T-helper 1 cell treated with Interleukin-12 subunit alpha and Interleukin-12 subunit beta and Interleukin-4 antibody, amounts not matched to agents 30 μg/mL and 1 μg/mL, for 36 hours (primary cell): ENCODE measurements at regions not wholly inside any gene's neighbourhood (a gene's known extent, or its start where the extent isn't known, plus 50 kb on each side); places are given as distances from the start of the nearest gene placed in this dataset.

Source experiments
- H3K27ac Mint-ChIP-seq: one replicate; pipeline ENCODE4 v1.8.0; 2021; ENCODE audit warnings: mild to moderate bottlenecking, mixed read lengths
- H3K27me3 Mint-ChIP-seq: one replicate; pipeline ENCODE4 v1.8.0; 2021; ENCODE audit warnings: low read depth, mixed read lengths
- H3K36me3 Mint-ChIP-seq: one replicate; pipeline ENCODE4 v1.8.0; 2021; ENCODE audit warnings: low read depth, mixed read lengths
- H3K4me1 Mint-ChIP-seq: one replicate; pipeline ENCODE4 v1.8.0; 2021; ENCODE audit warnings: low read depth, mixed read lengths
- H3K4me3 Mint-ChIP-seq: one replicate; pipeline ENCODE4 v1.8.0; 2021; ENCODE audit warnings: mild to moderate bottlenecking, moderate library complexity, mixed read lengths
- H3K9me3 Mint-ChIP-seq: one replicate; pipeline ENCODE4 v1.8.0; 2021; ENCODE audit warnings: mixed read lengths

DNA sequence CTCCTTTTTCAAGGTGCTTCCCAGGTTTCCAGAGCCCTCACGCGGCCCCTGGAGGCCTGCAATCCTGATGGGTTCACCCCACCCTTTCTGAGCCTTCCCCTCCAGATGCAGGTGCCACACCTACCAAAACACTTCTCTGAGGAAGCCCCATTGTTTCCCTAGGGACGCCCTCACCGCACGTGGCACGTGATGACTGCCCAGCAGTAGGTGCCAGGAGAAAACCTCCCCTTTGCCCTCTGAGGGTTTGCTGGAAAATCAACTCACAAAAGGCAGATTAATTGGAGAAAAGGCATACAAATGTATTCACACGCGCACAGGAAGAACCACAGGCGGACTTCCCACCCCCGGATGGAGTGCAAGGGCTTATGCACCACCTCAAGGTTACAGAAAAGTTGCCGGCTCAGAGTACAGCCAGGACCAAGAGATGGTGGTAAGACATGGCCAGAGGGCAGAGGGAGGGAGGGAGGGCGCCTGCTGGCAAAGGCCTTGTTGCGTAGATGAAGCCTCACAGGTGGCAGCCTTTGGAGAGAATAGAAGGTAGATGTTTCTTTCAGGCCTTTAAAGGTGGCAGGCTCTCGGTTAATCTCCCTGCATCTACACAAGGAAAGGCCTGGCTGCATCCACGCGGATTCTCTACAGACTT, 269.4 kb upstream of the RAB6C start:
- H3K27me3 Mint-ChIP-seq, result no peaks in the 10 kb centered on the region
- no peaks in the 10 kb centered on the region for H3K36me3 Mint-ChIP-seq
- H3K27ac Mint-ChIP-seq, result no peak overlapping the region
- H3K4me3 Mint-ChIP-seq, result no peak overlapping the region
- H3K9me3 Mint-ChIP-seq, result no peaks in the 10 kb centered on the region
- no peaks in the 10 kb centered on the region for H3K4me1 Mint-ChIP-seq

DNA sequence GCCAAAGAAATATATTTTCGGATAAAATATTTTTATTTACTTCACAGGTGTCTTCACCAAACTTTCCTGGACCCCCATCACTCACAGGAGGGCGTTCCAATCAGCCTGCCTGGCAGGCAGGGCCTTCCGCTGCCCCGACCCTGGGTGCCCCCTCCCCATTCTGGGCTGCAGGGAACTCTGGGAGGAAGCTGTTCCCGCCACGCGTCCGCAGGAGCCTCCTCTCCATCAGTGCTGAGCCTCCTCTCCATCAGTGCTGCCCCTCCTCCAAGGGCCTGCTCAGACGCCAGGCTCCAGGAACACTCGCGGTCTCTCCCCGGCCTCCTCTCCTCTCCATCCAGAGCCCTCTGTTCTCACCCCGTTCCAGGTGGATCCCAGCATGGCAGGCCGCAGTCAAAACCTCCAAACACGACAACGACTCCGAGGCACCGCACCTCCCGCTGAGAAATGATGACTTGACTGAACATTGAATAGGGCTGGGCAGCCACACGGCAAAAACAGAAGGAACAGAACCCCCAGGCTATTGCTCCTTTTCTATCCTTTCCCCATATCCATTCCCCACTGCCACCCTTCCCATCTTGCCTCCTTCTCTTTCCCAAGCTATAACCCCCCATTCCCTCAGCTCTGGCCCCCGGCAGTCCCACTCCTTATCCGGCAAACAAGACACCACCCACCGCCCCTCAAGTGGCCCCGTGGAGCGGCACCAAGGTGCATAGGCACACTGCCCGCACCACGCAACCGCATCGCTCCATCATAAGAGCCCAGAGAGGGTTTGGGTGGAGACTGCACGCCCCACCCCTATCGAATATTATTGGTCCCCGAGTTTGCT, 268.6 kb upstream of the RAB6C start:
- Mint-ChIP-seq H3K9me3 (no peaks in the 10 kb centered on the region), H3K27ac (no peak overlapping the region), H3K27me3 (no peaks in the 10 kb centered on the region), H3K4me3 (no peak overlapping the region), H3K4me1 (no peaks in the 10 kb centered on the region), H3K36me3 (no peaks in the 10 kb centered on the region)

DNA sequence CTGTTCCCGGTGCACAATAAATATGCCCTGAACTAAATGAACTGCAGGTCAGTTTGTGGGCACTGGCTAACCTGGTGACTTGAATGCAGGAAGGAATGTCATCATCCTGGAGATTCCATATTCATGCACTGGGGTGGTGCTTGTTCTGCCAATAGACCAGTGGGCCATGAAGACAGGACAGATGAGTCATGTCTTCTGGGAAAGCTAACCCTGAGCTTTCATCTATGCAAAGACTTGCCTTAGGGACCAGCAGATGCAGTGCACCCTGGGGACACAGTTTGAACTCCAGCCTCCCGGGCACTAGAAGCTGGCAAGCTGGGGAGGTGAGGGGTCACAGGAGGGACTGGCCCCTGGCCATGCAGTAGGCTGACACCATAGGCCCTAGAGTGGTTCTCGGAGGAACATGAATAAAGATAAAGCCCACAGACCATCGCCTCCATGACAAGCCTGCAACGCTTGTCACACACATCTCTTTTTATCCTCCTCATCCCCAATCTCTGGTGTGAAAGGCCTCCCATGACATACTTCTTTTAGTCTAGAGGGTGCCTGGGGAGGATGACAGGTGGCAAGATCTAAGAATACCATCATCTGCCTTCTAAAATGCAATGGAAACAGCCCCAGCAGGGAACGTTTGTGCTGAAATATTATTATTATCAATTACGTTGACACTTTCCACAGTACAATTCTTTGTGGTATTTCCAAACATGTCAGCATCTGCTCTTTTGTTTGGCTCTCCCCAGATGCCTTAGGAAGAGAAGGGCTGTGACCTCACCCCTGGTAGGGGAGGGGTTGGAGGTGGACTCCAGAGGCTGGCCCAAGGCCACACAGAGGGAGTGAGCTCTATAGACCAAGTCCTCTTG, 267.4 kb upstream of the RAB6C start:
- Mint-ChIP-seq H3K4me1 (no peaks in the 10 kb centered on the region), H3K27ac (no peak overlapping the region), H3K36me3 (no peaks in the 10 kb centered on the region), H3K9me3 (no peaks in the 10 kb centered on the region), H3K4me3 (no peak overlapping the region), H3K27me3 (no peaks in the 10 kb centered on the region)

DNA sequence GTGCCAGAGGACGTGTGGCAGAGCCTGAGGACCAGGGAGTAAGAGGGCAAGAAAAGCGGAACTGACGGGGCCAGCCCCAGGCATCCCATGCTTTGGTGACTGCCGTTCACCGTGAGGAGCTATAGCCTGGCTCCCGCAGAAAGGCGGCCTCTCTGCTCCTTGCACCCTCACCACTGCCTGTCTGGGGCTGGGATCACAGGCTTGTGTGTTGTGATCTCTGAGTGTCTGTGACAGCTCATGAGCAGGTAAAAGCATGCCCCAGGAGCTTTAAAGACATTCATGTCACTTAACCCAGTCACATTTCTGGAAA, 266.8 kb upstream of the RAB6C start:
- Mint-ChIP-seq H3K36me3 (no peaks in the 10 kb centered on the region), H3K27ac (no peak overlapping the region), H3K4me3 (no peak overlapping the region), H3K27me3 (no peaks in the 10 kb centered on the region), H3K4me1 (no peaks in the 10 kb centered on the region), H3K9me3 (no peaks in the 10 kb centered on the region)

DNA sequence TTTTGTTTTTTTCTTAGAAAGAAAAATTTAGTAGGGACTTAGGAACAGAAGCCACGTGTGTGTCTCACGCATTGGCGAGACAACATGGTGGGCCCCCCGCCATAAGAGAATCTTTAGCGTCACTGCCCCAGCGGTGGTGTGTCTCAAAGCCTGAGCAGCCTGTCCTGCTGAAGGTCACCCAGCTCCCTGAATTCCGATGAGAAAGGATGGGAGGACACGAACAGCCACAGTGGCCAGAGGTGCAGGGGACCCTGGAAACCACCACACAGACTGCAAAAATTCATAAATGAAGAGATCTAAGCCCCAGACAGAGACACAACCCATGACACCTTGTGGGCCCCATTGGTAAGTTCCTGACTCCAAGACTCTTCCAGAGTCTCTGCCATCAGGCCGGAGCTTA, 266.1 kb upstream of the RAB6C start:
- Mint-ChIP-seq H3K4me3 (no peak overlapping the region), H3K4me1 (no peaks in the 10 kb centered on the region), H3K36me3 (no peaks in the 10 kb centered on the region), H3K9me3 (no peaks in the 10 kb centered on the region), H3K27ac (no peak overlapping the region), H3K27me3 (no peaks in the 10 kb centered on the region)

DNA sequence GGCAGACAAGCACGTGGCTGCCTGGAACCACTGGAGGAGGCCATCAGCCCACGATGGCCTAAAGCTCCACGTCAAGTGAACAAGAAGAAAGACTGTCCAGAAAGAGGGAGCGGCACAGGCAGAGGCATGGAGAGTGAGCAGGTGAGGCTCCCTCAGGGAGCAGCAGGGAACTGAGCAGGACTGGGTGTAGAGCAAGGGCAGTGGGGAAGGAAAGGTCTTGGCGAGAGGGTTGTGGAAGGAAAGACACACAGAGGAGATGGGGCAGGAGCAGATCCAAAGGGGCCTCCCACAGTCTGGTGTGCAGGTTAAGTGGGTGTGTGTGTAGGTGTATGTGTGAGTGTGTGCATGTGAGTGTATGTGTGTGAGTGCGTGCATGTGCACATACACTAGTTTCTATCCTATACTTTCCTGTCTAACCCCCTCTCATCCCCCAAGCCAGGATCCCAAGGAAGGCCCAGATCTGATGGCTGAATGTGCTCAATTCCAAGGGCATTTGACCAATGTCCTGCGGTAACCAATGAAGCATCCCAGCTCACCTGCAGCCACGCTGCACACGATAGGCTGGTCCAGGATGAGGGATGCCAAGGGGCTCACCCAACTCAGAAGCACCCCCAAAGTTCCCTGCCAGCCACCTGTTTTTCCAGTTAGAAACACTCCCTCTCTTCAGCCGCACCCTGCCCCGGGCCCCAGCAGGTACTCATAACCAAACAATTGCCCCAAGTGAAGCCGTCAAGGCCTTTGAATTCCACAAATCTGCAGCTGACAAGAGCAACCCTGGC, 262.5 kb upstream of the RAB6C start:
- no peak overlapping the region for H3K4me3 Mint-ChIP-seq
- no peaks in the 10 kb centered on the region for H3K36me3 Mint-ChIP-seq
- H3K9me3 Mint-ChIP-seq, result no peaks in the 10 kb centered on the region
- H3K27ac Mint-ChIP-seq, result no peak overlapping the region
- H3K27me3 Mint-ChIP-seq, result no peaks in the 10 kb centered on the region
- H3K4me1 Mint-ChIP-seq, result no peaks in the 10 kb centered on the region

DNA sequence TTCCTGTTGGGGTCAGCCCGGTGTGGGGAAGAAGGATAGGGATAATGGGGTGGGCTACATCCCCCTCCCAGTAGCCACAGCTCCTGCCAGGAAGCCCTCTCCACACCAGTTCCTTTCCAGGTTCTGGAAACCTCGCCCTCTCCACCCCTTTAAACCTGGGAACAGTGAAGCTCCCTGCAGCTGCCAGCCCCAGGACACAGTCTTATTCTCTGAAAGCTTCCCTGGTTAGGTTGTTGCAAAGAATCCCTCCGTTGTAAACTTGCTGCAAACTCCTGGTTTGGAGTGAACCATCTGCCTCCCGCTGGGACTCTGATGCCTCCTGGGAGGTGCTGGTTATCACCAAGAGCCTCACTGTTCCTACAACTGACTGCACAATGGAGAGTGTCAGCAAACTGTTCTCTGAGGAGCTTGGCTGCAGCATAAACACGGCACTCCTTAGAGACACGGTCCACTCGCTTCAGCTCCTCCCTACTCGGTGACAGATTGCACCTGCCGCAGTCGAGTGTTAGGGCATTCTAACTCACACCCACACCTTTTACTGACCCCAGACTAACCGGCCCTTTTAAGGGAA, 261.8 kb upstream of the RAB6C start:
- Mint-ChIP-seq H3K27me3 (no peaks in the 10 kb centered on the region), H3K36me3 (no peaks in the 10 kb centered on the region), H3K4me3 (no peak overlapping the region), H3K4me1 (no peaks in the 10 kb centered on the region), H3K27ac (no peak overlapping the region), H3K9me3 (no peaks in the 10 kb centered on the region)

DNA sequence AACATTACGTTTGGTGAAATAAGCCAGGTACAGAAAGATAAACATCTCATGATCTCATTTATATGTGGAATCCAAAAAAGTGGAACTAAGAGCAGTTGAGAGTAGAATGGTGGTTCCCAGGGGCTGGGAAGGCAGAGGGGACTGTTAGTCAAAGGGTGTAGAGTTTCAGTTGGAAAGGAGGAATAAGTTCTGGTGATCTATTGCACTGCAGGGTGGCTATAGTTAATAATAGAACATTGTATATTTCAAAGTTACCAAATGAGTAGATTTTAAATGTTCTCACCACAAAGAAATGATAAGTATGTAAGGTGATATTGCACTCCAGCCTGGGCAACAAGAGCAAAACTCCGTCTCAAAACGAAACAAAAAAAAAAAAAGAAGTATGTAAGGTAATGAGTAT, 260.1 kb upstream of the RAB6C start:
- Mint-ChIP-seq H3K27me3 (no peaks in the 10 kb centered on the region), H3K36me3 (no peaks in the 10 kb centered on the region), H3K4me3 (no peak overlapping the region), H3K4me1 (no peaks in the 10 kb centered on the region), H3K27ac (no peak overlapping the region), H3K9me3 (no peaks in the 10 kb centered on the region)

DNA sequence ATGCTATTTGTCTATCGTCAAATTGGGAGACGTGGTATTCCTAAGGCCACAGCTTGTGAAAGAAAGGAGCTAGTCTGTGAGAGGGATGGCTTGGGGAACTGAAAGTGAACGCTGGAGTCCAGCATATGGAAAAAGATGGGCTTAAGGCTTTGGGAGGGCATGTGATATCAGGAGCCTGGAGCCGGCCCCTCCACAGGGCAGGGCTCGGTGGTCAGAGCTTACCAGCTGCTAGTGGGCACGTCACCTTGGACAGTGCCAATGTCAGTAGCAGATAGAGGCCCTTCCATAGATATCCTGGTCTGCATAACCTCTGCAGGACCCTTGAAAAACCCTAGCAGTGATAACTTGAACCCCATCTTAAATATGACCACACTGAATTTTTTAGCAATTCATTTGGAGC, 259.1 kb upstream of the RAB6C start:
- H3K36me3 Mint-ChIP-seq, result no peaks in the 10 kb centered on the region
- H3K4me3 Mint-ChIP-seq, result no peak overlapping the region
- H3K9me3 Mint-ChIP-seq, result no peaks in the 10 kb centered on the region
- no peaks in the 10 kb centered on the region for H3K27me3 Mint-ChIP-seq
- no peak overlapping the region for H3K27ac Mint-ChIP-seq
- H3K4me1 Mint-ChIP-seq, result no peaks in the 10 kb centered on the region

DNA sequence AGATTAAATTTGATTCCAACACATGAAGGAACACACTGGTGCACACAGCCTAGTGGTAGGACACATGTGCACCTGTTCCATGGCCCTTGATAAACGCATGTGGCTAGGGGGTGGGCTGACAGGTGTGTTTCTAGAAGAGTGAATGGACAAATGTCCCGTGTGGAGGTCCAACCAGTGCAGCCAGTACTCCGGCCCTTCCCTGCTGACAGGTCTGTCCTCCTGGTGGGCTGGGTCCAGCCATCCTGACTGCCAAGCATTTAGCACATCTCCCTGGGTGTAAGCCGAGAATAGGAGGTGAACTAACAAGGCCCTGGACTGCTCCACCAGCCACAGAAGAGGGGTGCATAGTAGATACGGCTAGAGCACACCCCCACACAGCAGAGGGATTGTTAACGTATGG, 258.7 kb upstream of the RAB6C start:
- Mint-ChIP-seq H3K4me1 (no peaks in the 10 kb centered on the region), H3K4me3 (no peak overlapping the region), H3K9me3 (no peaks in the 10 kb centered on the region), H3K36me3 (no peaks in the 10 kb centered on the region), H3K27me3 (no peaks in the 10 kb centered on the region), H3K27ac (no peak overlapping the region)

DNA sequence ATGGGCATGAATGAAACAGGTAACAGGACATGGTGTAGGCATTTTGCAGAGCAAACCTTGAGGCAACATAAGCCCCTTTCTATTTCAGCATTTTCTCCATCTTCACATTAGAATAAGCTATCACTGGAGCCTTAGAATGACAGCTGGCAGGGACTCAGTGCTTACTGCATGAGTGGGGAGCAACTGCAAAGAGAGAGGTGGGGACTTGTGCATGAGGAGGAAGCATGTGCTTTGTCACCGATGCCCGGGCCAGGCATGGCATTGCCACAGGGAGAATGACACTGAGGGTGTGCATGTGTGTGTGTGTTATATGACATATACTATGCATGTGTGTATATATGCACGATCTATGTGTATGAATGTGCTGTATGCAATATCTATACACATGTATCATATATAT, 258.2 kb upstream of the RAB6C start:
- Mint-ChIP-seq H3K4me3 (no peak overlapping the region), H3K27me3 (no peaks in the 10 kb centered on the region), H3K9me3 (no peaks in the 10 kb centered on the region)

DNA sequence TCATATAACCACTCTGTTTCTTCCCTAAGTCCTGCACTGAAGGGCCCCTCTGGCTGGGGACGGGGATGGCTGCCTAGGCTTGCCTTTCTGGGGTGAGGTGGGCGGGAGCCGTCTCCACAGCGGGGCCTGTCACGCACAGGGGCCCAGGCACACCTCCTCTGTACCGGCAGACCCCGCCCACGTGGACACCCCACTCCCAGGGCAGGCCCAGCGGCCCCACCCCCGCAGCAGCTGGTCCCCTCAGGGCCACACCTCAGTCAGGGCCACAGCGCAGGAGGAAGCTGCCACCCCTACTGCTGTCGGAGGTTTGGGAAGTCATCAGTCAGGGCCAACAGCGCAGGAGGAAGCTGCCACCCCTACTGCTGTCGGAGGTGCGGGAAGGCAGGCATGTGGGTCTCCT, 257.6 kb upstream of the RAB6C start:
- H3K27ac Mint-ChIP-seq, result no peak overlapping the region
- H3K9me3 Mint-ChIP-seq, result no peaks in the 10 kb centered on the region
- H3K27me3 Mint-ChIP-seq, result no peaks in the 10 kb centered on the region
- no peaks in the 10 kb centered on the region for H3K4me1 Mint-ChIP-seq
- no peak overlapping the region for H3K4me3 Mint-ChIP-seq
- no peaks in the 10 kb centered on the region for H3K36me3 Mint-ChIP-seq

More for the DNA sequence above, 258.2 kb upstream of the RAB6C start:
- Mint-ChIP-seq H3K4me1 (no peaks in the 10 kb centered on the region), H3K36me3 (no peaks in the 10 kb centered on the region), H3K27ac (no peak overlapping the region)

DNA sequence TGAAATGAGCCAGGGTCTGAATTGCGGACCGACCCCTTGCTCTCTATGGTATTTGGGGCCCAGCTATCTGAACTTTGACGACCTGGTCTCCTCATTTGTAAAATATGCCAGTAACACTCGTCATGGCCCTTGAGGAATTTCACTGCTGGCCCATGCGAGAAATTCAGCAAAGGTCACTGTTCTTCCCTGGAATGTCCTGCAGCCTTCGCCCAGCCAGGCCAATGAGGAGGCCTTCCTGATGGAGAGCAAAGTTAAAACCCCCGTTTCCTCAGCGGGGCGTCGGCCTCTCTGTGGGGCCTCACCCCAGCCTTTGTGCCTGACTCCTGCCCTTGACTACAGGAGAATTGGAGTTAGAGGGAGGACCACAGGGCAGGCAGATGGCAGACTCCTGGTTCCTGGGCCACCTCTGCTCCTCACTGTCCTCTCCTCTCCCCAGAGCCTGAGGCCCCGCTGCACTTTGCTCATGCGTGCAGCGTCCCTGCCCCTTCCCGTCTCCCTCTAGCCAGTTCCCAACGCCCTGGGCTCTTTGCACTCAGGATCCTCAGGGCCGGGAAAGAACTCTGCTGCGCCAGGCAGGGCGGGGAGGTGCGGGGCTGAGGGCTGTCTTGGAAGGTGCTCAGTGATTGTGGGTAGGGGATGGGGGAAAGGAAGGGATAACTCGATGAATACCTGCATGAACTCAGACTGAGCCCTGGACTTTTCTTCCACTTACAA, 257.0 kb upstream of the RAB6C start:
- H3K27me3 Mint-ChIP-seq, result no peaks in the 10 kb centered on the region

More for the DNA sequence above, 257.0 kb upstream of the RAB6C start:
- Mint-ChIP-seq H3K4me3 (no peak overlapping the region), H3K9me3 (no peaks in the 10 kb centered on the region), H3K4me1 (no peaks in the 10 kb centered on the region), H3K36me3 (no peaks in the 10 kb centered on the region), H3K27ac (no peak overlapping the region)
